ENCODE measurements at regions not wholly inside any gene's neighbourhood (a gene's known extent, or its start where the extent isn't known, plus 50 kb on each side); places are given as distances from the start of the nearest gene placed in this dataset.
"Not testable (repeated sequence)": the region's sequence is repeated elsewhere in the genome, so short reads cannot be mapped to it uniquely, and the experiment has no call there.

DNA sequence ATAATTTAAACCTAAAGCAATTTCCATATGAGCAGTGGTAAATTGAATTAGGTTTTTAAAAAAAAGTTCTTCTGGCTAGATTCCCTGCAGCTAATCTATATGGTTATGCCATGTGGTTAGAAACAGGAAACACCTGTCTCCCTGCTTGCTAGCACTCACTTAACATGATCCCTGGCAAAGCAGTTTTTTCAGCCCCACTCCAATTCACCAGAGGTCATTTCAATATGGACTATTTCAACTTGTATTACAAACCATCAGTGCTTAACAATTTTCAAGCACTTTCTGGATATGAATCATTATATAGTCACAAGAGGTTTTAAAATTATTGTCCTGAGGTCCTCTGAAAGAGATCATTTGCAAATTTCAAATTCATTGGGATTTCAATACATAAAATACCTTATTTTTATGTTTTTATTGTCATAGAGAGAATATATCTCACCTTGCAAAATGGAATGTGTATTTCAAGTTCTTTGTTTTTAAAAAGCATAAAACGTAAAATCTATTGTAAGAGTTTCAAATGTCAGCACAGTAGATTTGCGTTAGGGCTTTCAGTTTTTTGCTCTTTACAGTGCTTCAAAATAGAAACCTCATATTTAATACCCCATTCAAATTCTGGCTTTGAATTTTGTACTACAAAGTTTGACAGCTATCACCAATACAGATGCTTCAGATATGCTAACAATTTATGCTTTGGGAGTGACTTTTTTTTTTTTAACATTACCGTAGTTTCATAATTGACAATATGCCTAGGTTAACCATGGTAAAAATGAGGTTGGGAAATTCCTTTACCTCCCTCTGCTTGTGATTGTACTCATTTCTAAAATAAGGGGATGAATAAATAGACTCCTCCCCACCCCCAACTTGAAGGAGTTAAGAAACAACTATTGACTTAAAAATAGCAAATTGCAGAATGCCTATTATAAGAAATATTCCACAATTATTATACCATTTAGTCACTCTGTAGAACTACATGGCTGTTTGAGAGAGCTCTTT is 117.5 kb upstream of the HGF start:
- no peak for DNase-seq

- no peak for DNase-seq
Observed at GRCh38 chr7:81886211-81886764, 116.4 kb upstream of the HGF start.

DNA sequence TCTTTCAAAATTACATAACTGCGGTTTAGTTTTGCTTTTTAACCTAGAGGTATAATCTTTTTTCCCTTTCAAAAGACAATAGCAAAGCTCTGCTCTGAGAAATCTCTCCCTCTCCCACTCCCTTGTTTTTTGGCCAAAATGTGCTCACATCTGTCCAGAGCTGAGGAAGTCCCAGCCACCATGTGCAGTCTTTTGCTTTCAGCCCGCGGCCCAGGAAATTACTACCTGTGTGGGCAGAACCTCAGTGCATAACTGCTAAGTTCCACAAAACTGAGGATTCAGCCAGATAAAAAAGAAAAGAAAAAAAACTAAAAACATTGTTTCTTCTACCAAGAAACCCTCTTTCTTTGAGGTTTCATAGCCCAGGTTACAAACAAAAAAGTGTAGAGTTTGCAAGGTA is 115.0 kb upstream of the HGF start:
- no peak for DNase-seq

DNA sequence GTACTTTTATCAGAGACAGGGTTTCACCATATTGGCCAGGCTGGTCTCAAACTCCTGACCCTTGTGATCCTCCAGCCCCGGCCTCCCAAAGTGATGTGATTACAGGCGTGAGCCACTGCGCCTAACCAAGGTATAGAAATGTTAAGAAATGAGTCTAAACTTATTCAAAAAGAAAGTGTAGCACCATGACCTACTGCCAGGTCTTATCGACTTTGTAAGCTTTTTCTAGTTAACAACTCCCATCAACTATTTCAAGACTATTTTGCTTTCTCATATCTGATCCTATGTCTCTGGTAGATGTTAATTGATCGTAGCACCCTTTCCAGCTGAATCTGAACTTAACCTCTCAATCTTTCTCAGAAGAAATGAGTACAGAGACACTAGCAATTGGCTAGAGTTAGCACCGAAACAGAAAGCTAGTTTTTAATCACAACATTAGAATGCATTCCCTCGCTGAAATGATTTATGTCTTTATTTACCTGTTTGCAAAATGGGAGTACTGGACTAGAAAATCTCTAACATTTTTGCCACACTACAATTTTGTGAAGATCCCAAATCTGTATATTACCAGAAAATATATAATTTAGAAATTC is 114.0 kb upstream of the HGF start:
- DNase-seq = no peak

- no peak for DNase-seq
Observed at GRCh38 chr7:81882086-81882485, 112.2 kb upstream of the HGF start.

DNA sequence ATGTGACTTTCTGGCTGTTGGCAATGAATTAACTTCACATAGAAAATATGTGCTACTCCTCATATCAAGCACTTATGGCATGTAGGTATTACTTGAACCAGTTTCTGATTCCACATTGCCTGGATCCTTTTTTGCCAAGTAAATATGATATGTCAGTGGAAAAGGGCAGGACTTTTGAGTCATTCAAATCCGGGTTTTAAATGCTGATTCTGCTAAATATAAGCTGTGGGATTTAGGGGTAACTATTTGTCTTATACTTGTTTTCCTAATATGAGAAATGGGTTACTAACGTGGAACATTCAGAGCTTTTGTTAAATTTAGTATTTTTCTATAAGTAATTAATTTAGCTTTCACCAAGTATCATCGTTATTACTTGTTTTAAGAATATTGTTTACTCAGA is 108.0 kb upstream of the HGF start:
- no peak for DNase-seq

- DNase-seq = no peak
Observed at GRCh38 chr7:81873559-81873958, 103.7 kb upstream of the HGF start.

- DNase-seq = no peak
Observed at GRCh38 chr7:81871606-81872265, 101.9 kb upstream of the HGF start.

- no peak for DNase-seq
Observed at GRCh38 chr7:81870608-81871007, 100.8 kb upstream of the HGF start.

GRCh38 chr7:81869670-81870069 is 99.8 kb upstream of the HGF start:
- DNase-seq = no peak

DNA sequence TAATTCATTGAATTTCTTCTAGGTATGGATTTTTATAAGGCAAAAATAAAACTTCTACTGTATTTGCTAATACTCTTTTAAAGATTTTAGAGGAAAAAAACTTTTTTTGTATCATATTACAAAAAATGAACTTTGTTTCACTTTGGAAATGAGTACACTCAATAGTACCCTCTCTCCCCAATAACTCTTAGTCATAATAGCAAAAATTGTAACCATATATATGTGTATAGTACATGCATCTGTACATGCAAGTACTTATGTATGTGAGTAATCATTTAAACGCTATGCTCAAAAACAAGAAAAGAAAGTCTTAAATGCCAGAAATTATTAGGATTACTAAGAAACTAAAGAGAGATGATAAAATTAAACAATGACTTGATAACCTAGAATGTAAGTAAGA is 95.9 kb upstream of the HGF start:
- no peak for DNase-seq

- no peak for DNase-seq
Observed at GRCh38 chr7:81859433-81859832, 89.6 kb upstream of the HGF start.

DNA sequence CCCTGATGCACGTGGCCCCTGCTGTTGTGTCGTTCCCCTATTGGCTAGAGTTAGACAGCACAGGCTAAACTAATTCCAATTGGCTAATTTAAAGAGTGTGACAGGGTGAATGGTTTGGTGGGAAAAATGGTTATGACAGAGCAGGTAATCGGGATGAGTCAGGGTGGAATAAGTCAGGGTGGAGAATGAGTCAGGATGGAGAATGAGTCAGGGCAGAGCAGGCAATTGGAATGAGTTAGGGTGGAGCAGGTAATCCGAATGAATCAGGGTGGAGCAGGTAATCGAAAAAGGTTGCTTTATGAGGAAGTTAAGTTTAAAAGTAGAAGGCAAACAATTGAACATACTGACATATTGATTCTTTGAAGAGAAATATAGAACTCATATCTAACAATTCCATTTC is 89.0 kb upstream of the HGF start:
- DNase-seq = not testable (repeated sequence)

DNA sequence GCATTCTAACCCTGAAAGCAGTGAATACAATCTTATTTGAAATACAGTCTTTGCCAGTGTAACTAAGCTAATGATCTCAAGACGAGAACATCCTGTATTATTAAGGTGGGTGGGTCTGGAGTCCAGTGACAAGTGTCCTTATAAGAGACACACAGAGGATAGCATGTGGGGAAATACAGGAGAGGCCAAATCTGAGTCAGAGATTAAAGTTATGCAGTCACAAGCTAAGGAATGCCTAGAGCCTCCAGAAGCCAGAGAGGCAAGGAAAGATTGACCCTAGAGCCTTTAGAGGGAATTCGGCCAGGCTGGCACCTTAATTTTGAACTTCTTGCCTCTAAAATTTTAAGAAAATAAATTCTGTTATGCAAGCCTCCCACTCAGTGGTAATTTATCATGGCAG is 87.5 kb upstream of the HGF start:
- no peak for DNase-seq

DNA sequence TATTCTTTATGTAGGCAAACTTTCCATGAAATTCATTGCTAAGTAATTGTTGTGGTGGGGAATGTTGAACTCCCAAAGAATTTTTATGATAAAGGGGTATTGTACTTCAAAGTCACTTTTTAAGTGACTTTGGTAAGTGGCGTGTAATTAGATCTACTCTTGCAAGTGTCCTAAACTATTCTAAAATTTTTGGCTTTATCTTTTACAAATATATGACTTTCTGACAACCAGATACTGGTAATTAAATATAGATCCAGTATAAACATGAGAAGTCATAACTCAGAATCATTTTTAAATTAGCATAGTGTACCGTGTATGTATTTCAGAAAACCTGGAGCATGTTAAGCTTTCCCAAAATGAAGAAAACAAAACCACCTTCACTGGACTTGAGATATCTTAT is 84.7 kb upstream of the HGF start:
- DNase-seq = no peak

- no peak for DNase-seq
Observed at GRCh38 chr7:81852701-81853100, 82.9 kb upstream of the HGF start.

- no peak for DNase-seq
Observed at GRCh38 chr7:81851413-81851812, 81.6 kb upstream of the HGF start.

GRCh38 chr7:81846398-81846797 is 76.6 kb upstream of the HGF start:
- DNase-seq = peak; percentile 2

DNA sequence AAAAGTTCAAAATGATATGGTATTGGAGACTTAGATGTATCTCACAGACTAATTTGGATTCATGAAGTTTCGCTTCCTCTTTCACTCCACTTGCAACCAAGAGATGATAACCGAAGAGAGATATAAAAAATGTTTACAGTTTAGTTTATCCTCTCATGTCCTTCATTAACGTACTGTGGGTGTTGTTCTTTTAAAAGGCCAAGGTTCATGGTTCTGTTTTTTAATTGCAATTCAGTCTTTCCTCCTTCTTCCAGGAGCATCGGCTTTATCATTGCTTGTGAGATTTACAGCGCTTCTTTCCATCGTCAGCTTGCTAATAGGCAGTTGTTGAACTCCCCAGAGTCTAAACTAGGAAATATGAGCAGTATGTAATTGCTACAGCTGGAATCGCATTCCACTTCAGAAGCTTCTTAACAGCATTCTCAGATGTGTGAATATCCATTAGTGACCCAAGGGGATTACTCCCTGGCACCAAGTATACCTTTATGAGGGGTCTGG is 75.9 kb upstream of the HGF start:
- DNase-seq = no peak

DNA sequence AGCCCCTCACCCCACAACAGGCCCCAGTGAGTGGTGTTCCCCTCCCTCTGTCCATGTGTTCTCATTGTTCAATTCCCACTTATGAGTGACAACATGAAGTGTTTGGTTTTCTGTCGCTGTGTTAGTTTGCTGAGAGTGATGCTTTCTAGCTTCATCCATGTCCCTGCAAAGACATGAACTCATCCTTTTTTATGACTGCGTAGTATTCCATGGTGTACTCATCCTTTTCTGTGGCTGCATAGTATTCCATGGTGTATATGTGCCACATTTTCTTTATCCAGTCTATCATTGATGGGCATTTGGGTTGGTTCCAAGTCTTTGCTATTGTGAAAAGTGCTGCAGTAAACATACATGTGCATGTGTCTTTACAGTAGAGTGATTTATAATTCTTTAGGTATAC is 73.8 kb upstream of the HGF start:
- not testable (repeated sequence) for DNase-seq

GRCh38 chr7:81842361-81842760 is 72.5 kb upstream of the HGF start:
- DNase-seq = no peak

DNA sequence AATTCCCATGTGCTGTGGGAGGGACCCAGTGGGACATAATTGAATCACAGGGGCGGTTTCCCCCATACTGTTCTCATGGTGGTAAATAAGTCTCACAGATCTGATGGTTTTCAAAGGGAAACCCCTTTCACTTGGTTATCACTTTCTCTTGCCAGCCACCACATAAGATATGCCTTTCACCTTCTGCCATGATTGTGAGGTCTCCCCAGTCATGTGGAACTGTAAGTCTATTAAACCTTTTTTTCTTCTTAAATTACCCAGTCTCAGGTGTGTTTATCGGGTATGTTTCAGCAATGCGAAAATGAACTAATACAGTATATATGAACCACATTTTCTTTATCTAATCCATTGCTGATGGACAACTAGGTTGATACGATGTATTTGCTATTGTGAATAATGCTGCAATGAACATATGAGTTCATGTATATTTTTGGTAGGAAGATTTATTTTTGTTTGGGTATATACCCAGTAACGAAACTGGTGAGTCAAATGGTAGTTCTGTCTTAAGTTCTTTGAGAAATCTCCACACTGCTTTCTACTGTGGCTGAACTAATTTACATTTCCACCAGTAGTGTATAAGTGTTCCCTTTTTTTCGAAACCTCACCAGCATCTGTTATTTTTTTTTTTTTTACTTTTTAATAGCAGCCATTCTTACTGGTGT is 70.0 kb upstream of the HGF start:
- no peak for DNase-seq

GRCh38 chr7:81833401-81833800 is 63.6 kb upstream of the HGF start:
- no peak for DNase-seq

Measured in CD4-positive, alpha-beta T cell treated with Interleukin-12 subunit alpha and Interleukin-12 subunit beta, for 1 hour (primary cell).